HepG2 (cell line): ENCODE measurements at regions not wholly inside any gene's neighbourhood (a gene's known extent, or its start where the extent isn't known, plus 50 kb on each side); places are given as distances from the start of the nearest gene placed in this dataset.

Experiments used
- ATAC-seq: fragments of 200-7000 bp; cut with Tn5 transposase; 3 replicates; pipeline ENCODE4 v1.9.1; 2020; ENCODE audit warnings: mild to moderate bottlenecking, moderate library complexity
- BruUV-seq: library from RNA; stranded (reverse); fragments of 400-500 nt; replicated peaks from 2 replicates; lab custom pipeline; 2021; lab: Mats Ljungman, UMichigan
- CTCF ChIA-PET: fragments of 300-600 bp; formaldehyde crosslinking; extraction: SDS; loops from one replicate; lab custom pipeline; 2021; ENCODE audit warnings: low total read pairs, inconsistent platforms, low intra/inter-chr PET ratio; lab: Yijun Ruan, JAX
- POLR2A ChIA-PET: fragments of 350-600 bp; sonication (Branson Sonifier 250); formaldehyde crosslinking; loops from one replicate; lab custom pipeline; 2020; ENCODE audit warnings: antibody characterized with exemption, inconsistent platforms; lab: Yijun Ruan, JAX
- DNase-seq: peaks from one replicate; pipeline ENCODE4 v3.0.0-alpha.2; 2015; ENCODE audit warnings: low spot score
- FAIRE-seq: peaks from 3 replicates; lab custom pipeline; 2011; peaks lifted over from hg19 to GRCh38; lab: Jason Lieb, UNC
- H2AFZ ChIP-seq: one replicate; pipeline ENCODE4 v1.6.1; 2011; ENCODE audit warnings: low read length, inconsistent platforms
- H3K27ac ChIP-seq: fragments of 300-600 bp; 3 replicates; pipeline ENCODE4 v1.8.0; 2011; ENCODE audit warnings: mixed run types, mild to moderate bottlenecking, mixed read lengths, low read length, inconsistent platforms; ENCODE audit not compliant: insufficient read depth; ENCODE audit errors: extremely low read length
- H3K27me3 ChIP-seq, 2 experiments: fragments of 200-600 bp in 1 of 2; 2 replicates in 1 of 2; 3 replicates in 1 of 2; pipeline versions ENCODE4 v1.6.0 to v1.8.0; 2011; ENCODE audit warnings: low read length in 2 of 2, mild to moderate bottlenecking in 2 of 2, moderate library complexity in 2 of 2, inconsistent platforms in 1 of 2; ENCODE audit not compliant: insufficient read depth in 2 of 2, control insufficient read depth in 1 of 2
- H3K36me3 ChIP-seq, 2 experiments: fragments of 200-600 bp in 1 of 2; replicated peaks in 1 of 2; 2 replicates in 1 of 2; 3 replicates in 1 of 2; pipeline versions ENCODE4 v1.5.1 to v1.8.0; 2011; ENCODE audit warnings: low read length in 2 of 2, inconsistent platforms in 1 of 2; ENCODE audit not compliant: insufficient read depth in 2 of 2, control insufficient read depth in 1 of 2
- H3K4me1 ChIP-seq: 2 replicates; pipeline ENCODE4 v1.5.1; 2012; ENCODE audit warnings: low read length, inconsistent platforms; ENCODE audit not compliant: insufficient read depth
- H3K4me2 ChIP-seq: 2 replicates; pipeline ENCODE4 v1.6.0; 2011; ENCODE audit warnings: low read depth, low read length, inconsistent platforms
- H3K4me3 ChIP-seq, 3 experiments: fragments of 200-600 bp in 1 of 3; sonication (generic), shearing (Covaris generic) in 1 of 3; replicated peaks in 1 of 3; 2 replicates each; pipeline ENCODE4 v1.5.1; 2011 to 2016; ENCODE audit warnings: low read length in 3 of 3, inconsistent platforms in 2 of 3, low read depth in 2 of 3, mild to moderate bottlenecking in 2 of 3, control low read depth in 1 of 3, mixed read lengths in 1 of 3; ENCODE audit not compliant: insufficient read depth in 1 of 3
- H3K79me2 ChIP-seq: one replicate; pipeline ENCODE4 v1.6.1; 2011; ENCODE audit warnings: low read length, inconsistent platforms; ENCODE audit not compliant: insufficient read depth
- H3K9ac ChIP-seq: 2 replicates; pipeline ENCODE4 v1.6.0; 2011; ENCODE audit warnings: mild to moderate bottlenecking, low read depth, low read length, inconsistent platforms; ENCODE audit not compliant: insufficient read depth
- H3K9me3 ChIP-seq: 2 replicates; pipeline ENCODE4 v1.5.1; 2012; ENCODE audit warnings: mild to moderate bottlenecking, low read length
- H4K20me1 ChIP-seq: 2 replicates; pipeline ENCODE4 v1.6.0; 2011; ENCODE audit warnings: inconsistent platforms, mild to moderate bottlenecking, low read length, moderate library complexity; ENCODE audit not compliant: insufficient read depth
- MEIS2 ChIP-seq: sonication (generic); formaldehyde crosslinking; IDR thresholded peaks from 2 replicates; pipeline ENCODE4 v1.9.0; 2021; ENCODE audit warnings: mild to moderate bottlenecking, missing genetic modification reagents
- ZBTB40 ChIP-seq, 2 experiments: fragments of 450-650 bp in 1 of 2; sonication (generic) in 1 of 2; formaldehyde crosslinking in 1 of 2; IDR thresholded peaks; 2 replicates each; pipeline versions ENCODE4 v1.6.1 to v1.8.0; 2016 to 2022; ENCODE audit warnings: antibody characterized with exemption in 1 of 2, mild to moderate bottlenecking in 1 of 2, missing genetic modification reagents in 1 of 2
- ZNF354B ChIP-seq: sonication (generic); formaldehyde crosslinking; IDR thresholded peaks from 2 replicates; pipeline ENCODE4 v1.8.0; 2022; ENCODE audit warnings: mild to moderate bottlenecking, missing genetic modification reagents
- WGBS: methylation state at CpG from one replicate; pipeline ENCODE4 v1.1.6; 2017; ENCODE audit warnings: low lambda C conversion rate; 5-methylcytosine and 5-hydroxymethylcytosine counted together
- in situ Hi-C: cut with HindIII; loops from 2 replicates; pipeline ENCODE4 v1.10.0; 2017; ENCODE audit warnings: low pct_unique_long_range_greater_than_20kb; ENCODE audit not compliant: extremely low pct_ligation_motif_present
- intact Hi-C: fragments of 100-400 bp; cut with micrococcal nuclease; formaldehyde crosslinking; loops from one replicate; pipeline ENCODE4 v1.10.0; 2022; ENCODE audit not compliant: unreplicated experiment

GRCh38 chr10:86579883-86580520 lies 58.4 kb upstream of the WAPL start:
- H3K36me3 ChIP-seq: no peaks in the 10 kb centered on the region
- intact Hi-C loops (loop anchor here (10.0 kb wide), 1 partner anchor 125 kb away; no protein-coding TSS in a partner anchor), in situ Hi-C loops (loop anchor here (5.0 kb wide), 2 partner anchors 48 to 183 kb away; no protein-coding TSS in a partner anchor)
- H3K79me2 ChIP-seq: no peaks in the 10 kb centered on the region
- no peak overlapping the region for H2AFZ ChIP-seq
- TF ChIP-seq ZNF354B (CRISPR knock-in tag) (no peak), ZBTB40 (IDR thresholded peaks at IDR 0.05) (no peak), ZBTB40 (CRISPR knock-in tag; IDR thresholded peaks at IDR 0.05) (peak; percentile 57; the same call in 1 of the 2 replicates), MEIS2 (CRISPR knock-in tag) (no peak)
- no peak overlapping the region for H3K4me2 ChIP-seq
- CTCF ChIA-PET: no interaction called here
- no TSS peak for BruUV-seq
- no peak overlapping the region for H3K4me3 ChIP-seq
- WGBS: 22% methylated on average over 4 of the region's 5 CpGs
- ATAC-seq: no peak
- H3K9me3 ChIP-seq: no peaks in the 10 kb centered on the region
- DNase-seq: no peak
- no peak for FAIRE-seq
- H3K9ac ChIP-seq: no peak overlapping the region
- peaks cover 12% of the 10 kb centered on the region; the same call in 1 of the 2 replicates for H3K4me1 ChIP-seq
- no peaks in the 10 kb centered on the region for H4K20me1 ChIP-seq
- no peaks in the 10 kb centered on the region for H3K27me3 ChIP-seq
- POLR2A ChIA-PET: no interaction called here
- H3K27ac ChIP-seq: no peak overlapping the region
